ENCODE measurements at regions not wholly inside any gene's neighbourhood (a gene's known extent, or its start where the extent isn't known, plus 50 kb on each side); places are given as distances from the start of the nearest gene placed in this dataset.

- intact Hi-C loops (cut with DNase I; ENCODE audit: low total_unique reads): no loop called here
- Histone ChIP-seq H3K9me3 (no peaks in the 10 kb centered on the region), H3K27ac (no peak overlapping the region), H3K4me1 (no peaks in the 10 kb centered on the region), H3K27me3 (no peaks in the 10 kb centered on the region), H3K36me3 (no peaks in the 10 kb centered on the region), H3K4me3 (no peak overlapping the region)
- TF ChIP-seq CTCF (IDR thresholded peaks at IDR 0.05): no peak
- no peak for DNase-seq
These were observed 183.5 kb upstream of the ADGRL4 start for GRCh38 chr1:79190074-79190473.

DNA sequence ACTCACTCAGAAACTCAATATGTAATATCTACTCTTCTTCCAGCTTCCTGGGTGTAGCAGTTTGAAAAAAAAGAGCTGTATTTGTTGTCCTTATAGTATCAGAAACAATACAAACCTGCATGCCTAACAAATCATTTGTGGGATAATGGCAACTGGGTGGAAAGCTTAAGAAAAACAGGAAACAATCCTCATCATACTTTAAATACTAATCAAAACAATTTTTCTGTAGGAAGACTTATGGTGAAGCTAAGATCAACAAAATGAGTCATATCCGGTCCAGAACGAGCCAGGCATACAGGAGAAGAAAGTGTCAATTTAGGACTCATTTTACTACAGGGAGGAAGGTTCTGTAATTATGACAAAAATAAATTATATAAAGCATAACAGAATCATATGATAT is 181.8 kb upstream of the ADGRL4 start:
- DNase-seq: no peak
- Histone ChIP-seq H3K9me3 (no peaks in the 10 kb centered on the region), H3K36me3 (no peaks in the 10 kb centered on the region), H3K27ac (no peak overlapping the region), H3K4me3 (no peak overlapping the region), H3K27me3 (no peaks in the 10 kb centered on the region), H3K4me1 (no peaks in the 10 kb centered on the region)
- TF ChIP-seq CTCF (IDR thresholded peaks at IDR 0.05): no peak
- intact Hi-C loops (cut with DNase I; ENCODE audit: low total_unique reads): no loop called here

- no peaks in the 10 kb centered on the region for H3K27me3 ChIP-seq
- H3K9me3 ChIP-seq: no peaks in the 10 kb centered on the region
- H3K4me3 ChIP-seq: no peak overlapping the region
- H3K27ac ChIP-seq: no peak overlapping the region
- H3K4me1 ChIP-seq: no peaks in the 10 kb centered on the region
- TF ChIP-seq CTCF (IDR thresholded peaks at IDR 0.05): no peak
- no peaks in the 10 kb centered on the region for H3K36me3 ChIP-seq
- intact Hi-C loops (cut with DNase I; ENCODE audit: low total_unique reads): no loop called here
- DNase-seq: no peak
These were observed 179.7 kb upstream of the ADGRL4 start for GRCh38 chr1:79186260-79186659.

DNA sequence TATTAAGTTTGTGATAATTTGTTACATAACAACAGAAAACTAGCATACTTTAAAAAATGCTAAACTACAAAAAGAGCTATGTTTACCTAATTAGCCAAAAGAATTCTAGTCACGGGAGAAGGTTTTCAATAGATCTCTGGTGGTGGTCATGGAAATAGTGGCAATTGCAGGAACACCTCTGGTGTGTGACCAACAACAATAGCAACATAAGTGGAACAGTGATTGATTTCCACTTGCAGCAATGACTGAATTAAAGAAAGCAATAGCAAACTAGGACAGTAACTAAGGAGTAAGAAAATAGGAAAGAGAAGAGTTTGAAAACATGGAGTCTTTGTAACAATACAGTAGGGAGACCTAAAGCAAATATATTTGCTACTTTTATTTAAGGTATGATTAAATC is 171.3 kb upstream of the ADGRL4 start:
- no peaks in the 10 kb centered on the region for H3K27me3 ChIP-seq
- H3K27ac ChIP-seq: no peak overlapping the region
- DNase-seq: no peak
- no peaks in the 10 kb centered on the region for H3K36me3 ChIP-seq
- intact Hi-C loops (cut with DNase I; ENCODE audit: low total_unique reads): no loop called here
- H3K4me3 ChIP-seq: no peak overlapping the region
- no peak for TF ChIP-seq CTCF (IDR thresholded peaks at IDR 0.05)
- H3K4me1 ChIP-seq: no peaks in the 10 kb centered on the region
- H3K9me3 ChIP-seq: no peaks in the 10 kb centered on the region

- Histone ChIP-seq H3K27ac (no peak overlapping the region), H3K4me1 (no peaks in the 10 kb centered on the region), H3K36me3 (no peaks in the 10 kb centered on the region), H3K27me3 (no peaks in the 10 kb centered on the region), H3K9me3 (no peaks in the 10 kb centered on the region), H3K4me3 (no peak overlapping the region)
- DNase-seq: no peak
- intact Hi-C loops (cut with DNase I; ENCODE audit: low total_unique reads): no loop called here
- TF ChIP-seq CTCF (IDR thresholded peaks at IDR 0.05): no peak
These were observed 154.5 kb upstream of the ADGRL4 start for GRCh38 chr1:79161077-79161476.

- no peak overlapping the region for H3K27ac ChIP-seq
- no peaks in the 10 kb centered on the region for H3K9me3 ChIP-seq
- no peak for TF ChIP-seq CTCF (IDR thresholded peaks at IDR 0.05)
- H3K36me3 ChIP-seq: no peaks in the 10 kb centered on the region
- no peak overlapping the region for H3K4me3 ChIP-seq
- H3K27me3 ChIP-seq: no peaks in the 10 kb centered on the region
- H3K4me1 ChIP-seq: no peaks in the 10 kb centered on the region
- DNase-seq: no peak
- intact Hi-C loops (cut with DNase I; ENCODE audit: low total_unique reads): no loop called here
These were observed 149.5 kb upstream of the ADGRL4 start for GRCh38 chr1:79155991-79156390.

Data from tibial artery (tissue), 4 donors.